GM18868 (cell line): ENCODE measurements at regions not wholly inside any gene's neighbourhood (a gene's known extent, or its start where the extent isn't known, plus 50 kb on each side); places are given as distances from the start of the nearest gene placed in this dataset.
"Not testable (repeated sequence)": the region's sequence is repeated elsewhere in the genome, so short reads cannot be mapped to it uniquely, and the experiment has no call there.

Source experiments
- ATAC-seq: cut with Tn5 transposase; IDR thresholded peaks from one replicate; pipeline ENCODE4 v1.9.1; 2021; ENCODE audit warnings: mild to moderate bottlenecking, moderate library complexity; ENCODE audit not compliant: unreplicated experiment

- no peak for ATAC-seq
These were observed 72.1 kb downstream of the TMEM212 start for GRCh38 chr3:171915275-171915674.

- ATAC-seq: no peak
These were observed 73.7 kb downstream of the TMEM212 start for GRCh38 chr3:171916888-171917287.

GRCh38 chr3:171922629-171923028, 79.5 kb downstream of the TMEM212 start:
- not testable (repeated sequence) for ATAC-seq

- ATAC-seq: not testable (repeated sequence)
These were observed 80.5 kb downstream of the TMEM212 start for GRCh38 chr3:171923668-171924067.

GRCh38 chr3:171924864-171925263, 81.7 kb downstream of the TMEM212 start:
- not testable (repeated sequence) for ATAC-seq

- no peak for ATAC-seq
These were observed 89.0 kb downstream of the TMEM212 start for GRCh38 chr3:171932153-171932611.

GRCh38 chr3:171933441-171933840, 90.3 kb downstream of the TMEM212 start:
- no peak for ATAC-seq

GRCh38 chr3:171935261-171936123, 92.3 kb downstream of the TMEM212 start:
- no peak for ATAC-seq

- no peak for ATAC-seq
These were observed 93.2 kb downstream of the TMEM212 start for GRCh38 chr3:171936191-171936841.

GRCh38 chr3:171939578-171939977, 96.4 kb downstream of the TMEM212 start:
- no peak for ATAC-seq

- ATAC-seq: no peak
These were observed 97.1 kb downstream of the TMEM212 start for GRCh38 chr3:171940151-171940649.

- no peak for ATAC-seq
These were observed 95.9 kb upstream of the FNDC3B start for GRCh38 chr3:171943262-171944117.

GRCh38 chr3:171944118-171945016, 95.0 kb upstream of the FNDC3B start:
- no peak for ATAC-seq

- no peak for ATAC-seq
These were observed 90.7 kb upstream of the FNDC3B start for GRCh38 chr3:171948674-171949073.

GRCh38 chr3:171949554-171949953, 89.8 kb upstream of the FNDC3B start:
- ATAC-seq: no peak

GRCh38 chr3:171950373-171950772, 89.0 kb upstream of the FNDC3B start:
- ATAC-seq: no peak

GRCh38 chr3:171951597-171951996, 87.8 kb upstream of the FNDC3B start:
- ATAC-seq: no peak

GRCh38 chr3:171953301-171954022, 85.9 kb upstream of the FNDC3B start:
- ATAC-seq: no peak

- no peak for ATAC-seq
These were observed 84.5 kb upstream of the FNDC3B start for GRCh38 chr3:171954690-171955383.
